DMS153 (cell line): ENCODE measurements at regions not wholly inside any gene's neighbourhood (a gene's known extent, or its start where the extent isn't known, plus 50 kb on each side); places are given as distances from the start of the nearest gene placed in this dataset.

Experiments used
- DNase-seq: peaks from one replicate; lab custom pipeline; 2025; lab: John Stamatoyannopoulos, UW

DNA sequence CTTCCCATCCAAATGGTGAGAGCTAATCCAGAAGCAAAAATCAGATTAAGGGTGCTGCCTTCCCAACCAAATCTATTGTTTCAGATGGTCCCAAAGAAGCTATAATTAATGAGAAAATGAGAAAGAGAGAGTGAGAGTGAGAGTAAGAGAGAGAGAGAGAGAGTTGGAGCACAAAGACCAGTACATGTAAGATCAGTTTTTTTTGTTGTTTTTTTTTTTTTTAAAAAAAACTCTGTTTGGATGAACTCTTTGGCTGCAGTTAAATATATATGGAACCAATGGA is 305.6 kb downstream of the PTEN start:
- DNase-seq = no peak

DNA sequence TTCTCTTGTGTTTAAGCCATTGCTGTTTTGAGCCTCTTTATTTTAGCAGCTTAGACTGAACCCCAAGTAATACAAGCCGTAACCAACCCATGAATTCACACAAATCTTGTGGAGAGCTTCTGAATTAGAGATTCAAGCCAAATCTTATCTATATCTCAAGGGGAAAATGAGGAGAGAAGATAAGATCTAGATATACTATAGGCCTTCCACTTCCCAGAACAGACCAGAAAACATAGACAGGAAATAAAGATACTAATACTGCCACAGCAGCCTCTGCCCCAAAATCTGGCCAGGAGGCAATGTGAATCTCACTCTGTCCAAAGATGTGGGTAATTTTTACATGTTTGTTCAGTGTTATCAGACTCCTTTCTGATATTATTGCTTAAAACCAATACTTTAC is 307.2 kb downstream of the PTEN start:
- DNase-seq = no peak

- no peak for DNase-seq
Measured at GRCh38 chr10:88172159-88172558, 308.7 kb downstream of the PTEN start.

DNA sequence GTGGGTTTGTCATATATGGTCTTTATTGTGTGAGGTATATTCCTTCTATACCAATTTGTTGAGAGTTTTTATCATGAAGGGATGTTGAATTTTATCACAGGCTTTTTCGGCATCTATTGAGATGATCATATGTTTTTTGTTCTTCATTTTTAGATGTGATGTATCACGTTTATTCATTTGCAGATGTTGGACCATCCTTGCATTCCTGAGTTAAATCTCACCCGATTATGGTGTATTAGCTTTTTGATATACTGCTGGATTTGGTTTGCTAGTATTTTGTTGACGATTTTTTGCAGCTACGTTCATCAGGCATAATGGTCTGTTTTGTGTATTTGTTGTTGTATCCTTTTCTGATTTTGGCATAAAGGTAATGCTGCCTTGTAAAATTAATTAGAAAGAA is 311.0 kb downstream of the PTEN start:
- DNase-seq = no peak

GRCh38 chr10:88178758-88179157 is 315.3 kb downstream of the PTEN start:
- DNase-seq = peak; percentile 68

DNA sequence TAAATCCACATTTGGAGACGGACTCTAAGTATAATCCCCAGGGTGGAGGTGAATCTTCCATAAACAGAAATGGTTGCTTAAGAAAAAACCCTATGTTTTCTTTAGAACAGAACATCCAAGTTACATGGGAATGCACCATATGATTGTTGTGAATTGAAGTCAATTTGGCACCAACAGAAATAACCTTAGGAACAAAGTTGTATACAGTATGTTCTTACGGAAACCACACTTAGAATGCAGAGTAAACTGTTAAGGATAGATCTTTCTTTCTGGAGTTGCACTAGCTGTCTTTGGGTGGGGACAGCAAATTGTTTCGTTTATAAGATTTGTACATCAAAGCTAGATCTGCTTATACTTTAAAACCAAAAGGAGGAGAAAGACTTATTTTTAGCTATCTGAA is 316.4 kb downstream of the PTEN start:
- DNase-seq = no peak

DNA sequence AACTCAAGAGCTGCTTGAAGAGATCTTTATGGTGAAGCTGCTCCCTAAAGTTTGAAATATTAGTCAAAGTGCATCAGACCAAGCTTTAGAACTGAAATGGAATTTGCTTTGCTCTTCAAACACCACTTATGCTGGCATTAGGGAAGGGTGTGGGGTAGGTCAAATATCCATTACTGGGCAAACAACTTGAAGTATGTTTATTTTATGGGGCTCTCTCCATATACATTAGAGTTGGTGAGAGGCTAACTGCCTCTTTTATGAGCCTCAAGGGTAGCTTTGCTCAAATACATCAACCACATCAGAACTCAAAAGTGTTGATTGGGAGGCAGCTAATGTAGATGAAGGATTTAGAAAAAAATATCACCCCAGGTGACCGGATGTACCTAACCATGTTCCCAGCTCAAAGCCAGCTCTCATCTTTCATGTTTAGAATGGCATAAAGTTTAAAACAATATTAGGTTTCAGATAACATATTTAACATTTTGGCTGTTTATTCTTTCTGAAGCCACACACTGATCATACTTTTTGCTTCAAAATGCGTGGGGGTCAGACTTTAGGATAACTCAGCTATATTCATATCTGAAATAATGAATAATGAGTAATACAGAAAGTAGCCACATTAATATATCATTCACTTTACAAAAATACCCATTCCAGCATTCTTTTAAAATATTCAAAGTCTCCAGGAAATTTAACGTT is 318.6 kb downstream of the PTEN start:
- DNase-seq = peak; percentile 99

DNA sequence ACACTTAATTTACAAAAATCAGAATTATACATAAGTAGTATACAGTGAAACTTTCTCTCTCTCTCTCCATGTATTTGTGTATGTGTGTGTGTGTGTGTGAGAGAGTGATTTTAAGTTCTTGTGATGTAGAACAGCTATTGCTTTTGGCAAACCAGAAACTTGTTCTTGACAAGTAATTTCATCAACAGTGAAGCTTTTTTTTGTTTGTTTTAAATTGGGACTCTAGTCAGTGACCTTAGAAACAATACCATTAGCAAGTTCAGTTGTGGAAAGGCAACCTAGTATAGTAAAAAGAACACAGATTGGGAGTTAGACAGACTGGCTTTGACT is 319.1 kb downstream of the PTEN start:
- no peak for DNase-seq

DNA sequence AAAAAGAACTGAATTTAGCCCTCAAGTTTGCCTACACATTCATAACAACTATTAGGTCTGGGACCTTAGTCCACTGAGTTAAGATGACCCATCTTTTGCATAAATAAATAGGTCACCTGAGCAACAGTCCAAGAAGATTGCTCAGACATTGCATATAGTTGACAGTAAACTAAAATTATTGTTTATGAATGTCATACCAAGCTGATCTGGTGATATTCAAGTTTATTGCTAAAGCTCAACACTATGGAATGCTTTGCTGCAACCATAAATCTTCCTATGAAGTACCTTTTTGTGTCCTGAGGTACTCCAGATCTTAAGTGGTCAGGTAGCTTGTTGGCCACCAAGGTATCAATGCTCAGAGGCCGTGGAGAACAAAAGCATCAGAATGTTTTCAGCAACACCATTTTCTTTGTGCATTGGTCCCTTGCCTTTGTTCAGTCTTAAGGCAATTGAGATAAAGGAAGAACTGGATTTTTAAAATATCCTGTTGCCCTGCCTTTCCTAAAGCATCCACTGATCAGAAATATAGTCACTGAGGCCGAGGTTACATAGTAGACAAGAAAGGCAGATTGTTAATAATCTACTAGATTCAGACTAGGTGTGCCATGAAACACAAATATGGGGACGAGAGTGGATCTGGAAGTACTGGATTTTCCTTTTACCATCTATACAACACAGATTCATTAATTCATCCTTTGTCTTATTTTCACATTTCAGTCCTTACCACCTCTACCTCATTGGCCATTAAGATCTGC is 321.3 kb downstream of the PTEN start:
- DNase-seq = no peak

- DNase-seq = no peak
Measured at GRCh38 chr10:88185830-88186229, 322.4 kb downstream of the PTEN start.

DNA sequence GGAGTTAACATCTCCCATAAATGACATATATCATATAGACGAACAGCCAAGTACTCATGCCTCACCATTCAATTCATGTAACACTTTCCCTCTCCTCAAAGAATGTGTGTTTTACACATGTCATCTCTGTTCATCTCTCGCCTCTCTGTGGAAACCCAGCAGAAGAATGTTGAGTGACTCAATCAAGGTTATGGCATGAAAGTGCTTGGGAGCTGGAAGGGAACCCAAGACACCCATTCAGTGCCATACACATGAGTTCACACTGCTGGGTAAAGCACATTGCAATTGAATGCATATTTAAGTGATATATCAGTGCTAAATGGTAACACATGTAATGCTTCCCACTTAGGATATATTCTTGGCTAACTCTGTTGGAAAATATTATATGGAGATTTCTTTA is 322.9 kb downstream of the PTEN start:
- no peak for DNase-seq

- DNase-seq = no peak
Measured at GRCh38 chr10:88187472-88187871, 324.0 kb downstream of the PTEN start.

- no peak for DNase-seq
Measured at GRCh38 chr10:88190123-88190522, 326.7 kb downstream of the PTEN start.

DNA sequence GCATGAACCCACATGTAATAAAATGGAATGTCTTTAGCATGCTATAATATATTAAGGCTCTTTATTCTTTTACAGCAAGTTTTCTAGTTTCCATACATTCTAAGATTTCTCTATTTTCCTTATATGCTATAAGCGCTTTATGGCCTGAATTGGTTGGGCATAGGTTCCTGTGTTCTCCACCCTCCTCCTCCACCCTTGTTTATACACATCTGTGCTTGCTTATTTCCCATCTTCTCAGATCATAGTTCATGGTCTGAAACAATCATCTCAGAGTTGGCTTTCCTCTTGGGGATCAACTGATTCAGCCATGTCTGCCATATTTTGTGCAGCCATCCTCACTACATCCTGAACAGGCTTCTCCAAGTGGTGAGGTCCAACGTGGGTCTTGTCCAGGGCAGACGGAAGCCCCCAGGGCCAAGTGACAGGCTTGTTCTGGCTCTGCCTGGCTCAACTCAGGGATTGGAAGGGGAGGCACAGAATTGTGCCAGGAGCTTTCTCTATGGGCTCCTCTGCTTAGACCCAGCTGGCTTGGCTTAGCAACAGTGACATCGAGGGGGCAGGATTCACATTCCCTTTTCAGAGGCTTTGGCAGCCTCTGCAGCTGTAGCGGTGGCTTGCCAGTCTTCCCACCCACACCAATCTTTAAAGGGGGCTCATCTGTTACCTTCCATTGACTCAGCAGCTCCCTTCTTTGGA is 327.3 kb downstream of the PTEN start:
- no peak for DNase-seq

DNA sequence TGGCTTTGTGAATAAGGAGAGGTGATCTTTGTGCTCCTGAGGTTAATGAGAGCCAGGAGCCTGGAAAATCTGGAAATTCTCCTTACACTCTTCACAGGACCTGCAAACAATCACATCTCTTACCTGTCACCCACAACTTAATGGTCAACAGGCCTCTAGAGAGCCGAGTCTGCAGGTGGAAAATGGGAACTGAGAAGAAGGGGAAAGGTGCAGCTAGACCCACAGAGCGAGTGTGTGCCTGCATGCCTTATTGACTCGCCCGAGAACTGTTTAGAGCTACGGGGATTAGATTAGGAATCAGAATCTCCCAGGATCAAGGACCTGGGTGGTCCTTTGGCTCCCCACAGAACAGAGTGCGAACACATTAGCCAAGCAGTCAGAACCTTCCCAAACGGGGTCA is 329.6 kb downstream of the PTEN start:
- DNase-seq = no peak

- no peak for DNase-seq
Measured at GRCh38 chr10:88194041-88194887, 330.8 kb downstream of the PTEN start.

DNA sequence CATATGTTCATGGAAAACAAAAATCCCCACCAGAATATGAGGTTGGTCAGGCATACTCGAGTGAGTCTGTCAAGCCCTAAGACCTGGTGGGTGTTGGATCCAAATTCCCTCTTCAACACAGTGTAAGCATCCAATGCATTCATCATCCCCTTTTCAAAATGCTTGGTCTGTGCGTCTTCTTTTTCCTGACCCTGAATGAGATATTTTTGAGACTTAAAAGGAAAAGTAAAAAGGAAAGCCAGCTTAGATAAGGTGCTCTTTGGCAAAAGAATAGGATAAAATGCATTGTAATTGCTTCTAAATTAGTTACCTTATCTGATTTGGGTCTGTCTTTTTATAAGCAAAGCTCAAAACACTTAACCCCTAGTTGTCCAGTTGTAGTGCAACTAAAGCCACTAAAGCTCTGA is 331.5 kb downstream of the PTEN start:
- no peak for DNase-seq

- peak; percentile 27 for DNase-seq
Measured at GRCh38 chr10:88195841-88196240, 332.4 kb downstream of the PTEN start.

GRCh38 chr10:88196291-88196690 is 332.9 kb downstream of the PTEN start:
- DNase-seq = peak; percentile 14

GRCh38 chr10:88198023-88198422 is 334.6 kb downstream of the PTEN start:
- DNase-seq = no peak

GRCh38 chr10:88200312-88201032 is 337.0 kb downstream of the PTEN start:
- no peak for DNase-seq
